GM21528 (cell line): ENCODE measurements at regions not wholly inside any gene's neighbourhood (a gene's known extent, or its start where the extent isn't known, plus 50 kb on each side); places are given as distances from the start of the nearest gene placed in this dataset.
A peak's percentile ranks its signal among the peaks of the same experiment; 100 is the strongest.

Experiments
- ATAC-seq: cut with Tn5 transposase; IDR thresholded peaks from one replicate; pipeline ENCODE4 v1.9.1; 2021; ENCODE audit warnings: mild to moderate bottlenecking, moderate library complexity; ENCODE audit not compliant: unreplicated experiment, low FRiP score

GRCh38 chr4:22129454-22130029 lies 181.0 kb upstream of the KCNIP4 start:
- no peak for ATAC-seq

DNA sequence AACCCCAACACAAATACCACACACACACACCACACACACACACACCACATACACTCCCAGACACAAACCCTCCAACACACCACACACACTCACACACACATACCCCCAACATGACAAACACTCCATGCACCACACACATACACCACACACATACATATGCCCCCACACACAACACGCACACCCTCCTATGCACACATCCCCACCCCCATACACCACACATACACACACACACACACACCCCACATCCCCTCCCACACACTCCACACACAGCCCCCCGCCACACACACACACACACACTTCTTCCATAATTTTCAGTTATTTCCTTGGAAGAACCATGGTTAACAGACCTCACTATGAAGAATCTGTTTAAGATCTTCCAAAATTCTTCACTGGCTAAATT lies 173.5 kb upstream of the KCNIP4 start:
- ATAC-seq = no peak

DNA sequence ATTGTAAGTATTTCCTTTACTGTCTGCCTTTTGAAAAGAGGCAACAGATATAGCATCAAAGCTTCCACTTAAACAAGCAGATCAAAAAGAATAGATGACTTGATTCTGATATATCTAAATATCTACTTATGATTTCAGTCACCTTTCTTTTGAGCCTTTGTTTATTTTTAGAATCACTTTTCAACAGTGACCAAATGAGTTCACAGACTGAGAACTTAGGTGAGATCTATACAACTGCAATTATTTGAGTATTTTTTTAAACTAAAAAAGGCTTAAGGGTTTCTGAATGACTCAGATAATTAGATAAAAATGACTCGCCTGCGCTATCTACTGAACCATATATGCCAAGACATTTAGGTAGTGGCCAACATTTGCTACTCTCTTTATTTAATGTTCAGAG lies 166.7 kb upstream of the KCNIP4 start:
- ATAC-seq = no peak

DNA sequence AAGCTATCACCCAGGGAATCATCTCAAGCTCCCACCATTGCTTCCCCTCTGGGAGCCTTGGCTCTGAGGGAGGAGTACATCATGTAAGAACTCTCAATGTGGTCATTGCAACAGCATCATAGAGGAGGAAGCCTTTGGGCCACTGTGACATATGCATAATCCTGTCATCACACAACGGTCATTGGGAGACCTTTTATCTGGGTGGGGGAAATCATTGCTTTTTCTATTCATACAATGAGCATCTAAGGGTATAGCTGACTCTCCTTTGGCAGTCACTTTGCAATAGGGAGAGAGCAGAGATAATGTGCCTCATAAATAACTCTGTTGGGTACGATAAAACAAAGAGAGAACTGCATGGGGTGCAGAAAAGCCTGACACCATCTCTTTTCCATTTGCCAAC lies 155.2 kb upstream of the KCNIP4 start:
- no peak for ATAC-seq

- ATAC-seq = no peak
These were observed 151.3 kb upstream of the KCNIP4 start for GRCh38 chr4:22099896-22100295.

- ATAC-seq = no peak
These were observed 149.0 kb upstream of the KCNIP4 start for GRCh38 chr4:22097596-22097995.

- ATAC-seq = no peak
These were observed 145.6 kb upstream of the KCNIP4 start for GRCh38 chr4:22094217-22094616.

DNA sequence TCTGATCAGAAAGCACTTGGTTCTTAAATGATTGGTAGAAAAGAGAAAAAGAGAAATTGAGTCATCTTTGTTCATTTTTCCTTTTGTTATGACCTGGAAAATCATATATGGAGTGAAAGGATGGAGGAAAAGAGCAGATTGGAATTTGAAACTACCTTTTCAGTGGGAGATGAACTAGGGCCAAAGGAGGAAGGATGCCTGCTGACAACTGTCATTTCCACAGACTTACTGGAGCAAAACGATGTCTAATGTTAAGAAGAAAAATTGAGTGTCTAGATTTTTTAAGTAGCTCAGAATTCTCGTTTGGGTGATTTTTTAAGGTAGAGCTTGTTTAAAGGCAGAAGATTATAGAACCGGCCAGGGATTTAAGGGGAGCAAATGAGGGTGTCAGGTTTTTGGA lies 144.6 kb upstream of the KCNIP4 start:
- ATAC-seq = no peak

DNA sequence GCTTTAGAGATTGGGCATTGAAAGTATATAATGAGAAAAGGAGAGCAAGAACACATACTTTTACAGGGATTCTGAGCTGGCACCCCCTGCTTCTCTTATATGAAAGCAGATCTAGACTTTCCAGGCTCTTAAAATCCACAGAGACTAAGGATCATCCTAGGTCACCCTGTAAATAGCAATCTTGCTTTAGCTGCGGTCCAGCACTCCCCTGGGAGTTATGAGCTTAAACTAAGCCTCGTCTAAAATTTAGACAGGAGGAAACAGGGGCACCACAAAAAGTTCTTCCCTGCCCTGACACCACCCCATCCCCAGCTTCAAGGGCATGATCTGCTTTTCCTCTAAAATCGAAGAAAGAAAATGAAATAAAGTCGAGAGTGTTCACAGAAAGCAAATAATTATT lies 143.3 kb upstream of the KCNIP4 start:
- no peak for ATAC-seq

GRCh38 chr4:22091352-22091717 lies 142.8 kb upstream of the KCNIP4 start:
- no peak for ATAC-seq

- no peak for ATAC-seq
These were observed 142.2 kb upstream of the KCNIP4 start for GRCh38 chr4:22090661-22091351.

- ATAC-seq = no peak
These were observed 129.0 kb upstream of the KCNIP4 start for GRCh38 chr4:22077571-22077970.

DNA sequence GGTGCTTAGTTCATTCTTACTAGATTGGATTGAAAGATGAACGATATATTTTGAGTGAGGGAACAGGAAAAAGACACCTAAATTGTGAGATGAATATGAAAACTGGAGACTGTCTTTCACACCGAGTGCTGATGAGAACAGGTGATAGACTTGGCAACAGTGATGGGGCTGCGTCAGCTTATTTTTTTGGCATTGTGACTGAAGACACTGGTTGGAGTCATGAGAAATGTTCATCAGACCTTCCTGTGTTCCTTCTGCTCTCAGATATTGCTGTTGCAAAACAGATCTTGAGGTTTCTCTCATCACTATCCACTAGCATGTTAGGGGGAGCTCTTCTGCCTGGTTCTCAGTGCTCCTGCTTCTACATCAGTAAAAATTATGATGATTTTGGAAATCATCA lies 124.2 kb upstream of the KCNIP4 start:
- ATAC-seq = no peak

DNA sequence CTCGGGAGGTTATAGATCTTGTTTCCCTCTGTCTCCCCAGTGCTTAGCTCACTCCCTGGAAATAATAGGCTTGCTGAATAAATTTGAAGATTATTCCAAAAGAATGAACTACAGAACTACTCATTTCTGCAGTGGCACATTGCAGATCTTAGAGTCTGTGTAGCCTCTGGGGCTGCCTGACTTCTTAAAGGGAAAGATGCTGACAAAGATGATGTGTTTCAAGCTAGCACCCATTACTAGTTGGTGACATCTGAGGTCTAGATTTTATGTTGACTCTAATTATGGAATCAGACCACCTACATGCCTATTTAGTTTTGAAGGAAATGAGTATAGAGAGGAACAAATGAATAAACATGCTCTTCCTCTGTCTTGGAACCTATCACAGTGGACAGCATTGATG lies 123.7 kb upstream of the KCNIP4 start:
- no peak for ATAC-seq

GRCh38 chr4:22071749-22072148 lies 123.2 kb upstream of the KCNIP4 start:
- ATAC-seq = peak; percentile 66

GRCh38 chr4:22070256-22070655 lies 121.7 kb upstream of the KCNIP4 start:
- no peak for ATAC-seq

- no peak for ATAC-seq
These were observed 115.0 kb upstream of the KCNIP4 start for GRCh38 chr4:22063613-22064012.

DNA sequence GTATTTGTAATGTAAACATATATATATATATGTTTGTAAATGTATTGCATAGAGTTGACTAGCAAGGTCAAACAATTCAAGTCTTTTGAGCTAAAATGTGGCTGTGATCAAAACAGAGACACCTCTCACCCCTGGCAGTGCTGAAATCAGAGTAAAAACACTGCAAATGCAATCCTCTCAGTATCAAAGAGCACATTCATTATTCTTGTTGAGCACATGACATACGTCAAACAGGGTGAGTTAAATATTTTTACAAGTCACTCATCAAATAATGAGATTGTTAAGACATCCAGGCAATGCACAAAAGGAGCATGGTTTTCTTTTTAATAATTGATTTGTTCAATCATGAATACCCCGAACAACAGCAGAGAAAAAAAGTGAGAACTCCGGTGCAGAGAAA lies 114.1 kb upstream of the KCNIP4 start:
- ATAC-seq = no peak

DNA sequence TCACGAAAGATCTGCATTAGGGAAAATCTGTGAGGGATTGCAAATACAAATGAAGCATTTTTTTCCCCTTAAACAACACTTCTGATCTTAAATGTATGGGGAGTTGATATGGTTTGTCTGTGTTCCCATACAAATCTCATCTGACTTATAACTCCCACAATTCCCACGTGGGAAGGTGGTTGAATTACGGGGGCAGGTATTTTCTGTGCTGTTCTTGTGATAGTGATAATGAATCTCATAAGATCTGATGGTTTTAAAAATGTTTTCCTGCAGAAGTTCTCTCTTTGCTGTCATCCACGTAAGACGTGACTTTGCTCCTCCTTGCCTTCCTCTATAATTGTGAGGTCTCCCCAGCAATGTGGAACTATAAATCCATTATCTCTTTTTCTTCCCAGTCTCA lies 107.4 kb upstream of the KCNIP4 start:
- ATAC-seq = no peak

DNA sequence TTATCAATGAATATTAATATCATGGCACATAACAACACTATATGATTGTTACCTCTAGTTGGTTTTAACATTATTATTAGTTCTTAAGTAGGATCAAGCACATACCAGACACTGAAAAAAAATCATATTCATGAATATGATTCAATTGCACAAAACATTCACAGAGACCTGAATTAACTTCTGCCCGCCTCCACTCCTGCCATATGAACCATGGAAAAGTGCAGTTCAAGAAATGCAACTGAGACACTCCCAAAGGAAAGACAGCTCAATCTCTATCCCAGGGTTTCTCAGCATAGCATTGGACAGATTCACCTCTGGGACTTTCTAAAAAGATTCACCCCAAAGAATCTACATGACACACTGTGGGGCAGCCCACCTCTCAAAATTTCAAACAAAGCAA lies 103.5 kb upstream of the KCNIP4 start:
- no peak for ATAC-seq

- ATAC-seq = no peak
These were observed 99.8 kb upstream of the KCNIP4 start for GRCh38 chr4:22048323-22048722.

DNA sequence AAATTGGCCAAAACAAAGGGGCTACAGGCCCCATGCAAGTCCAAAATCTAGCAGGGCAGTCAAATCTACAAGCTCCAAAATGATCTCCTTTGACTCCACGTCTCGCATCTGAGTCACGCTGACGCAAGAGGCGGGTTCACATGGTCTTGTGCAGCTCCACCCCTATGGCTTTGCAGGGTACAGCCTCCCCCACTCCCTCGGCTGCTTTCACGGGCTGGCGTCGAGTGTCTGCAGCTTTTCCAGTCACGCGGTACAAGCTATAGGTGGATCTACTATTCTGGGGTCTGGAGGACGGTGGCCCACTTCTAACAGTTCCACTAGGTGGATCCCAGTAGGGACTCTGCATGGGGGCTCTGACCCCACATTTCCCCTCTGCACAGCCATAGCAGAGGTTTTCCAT lies 99.2 kb upstream of the KCNIP4 start:
- no peak for ATAC-seq
